ENCODE measurements at regions not wholly inside any gene's neighbourhood (a gene's known extent, or its start where the extent isn't known, plus 50 kb on each side); places are given as distances from the start of the nearest gene placed in this dataset.

DNA sequence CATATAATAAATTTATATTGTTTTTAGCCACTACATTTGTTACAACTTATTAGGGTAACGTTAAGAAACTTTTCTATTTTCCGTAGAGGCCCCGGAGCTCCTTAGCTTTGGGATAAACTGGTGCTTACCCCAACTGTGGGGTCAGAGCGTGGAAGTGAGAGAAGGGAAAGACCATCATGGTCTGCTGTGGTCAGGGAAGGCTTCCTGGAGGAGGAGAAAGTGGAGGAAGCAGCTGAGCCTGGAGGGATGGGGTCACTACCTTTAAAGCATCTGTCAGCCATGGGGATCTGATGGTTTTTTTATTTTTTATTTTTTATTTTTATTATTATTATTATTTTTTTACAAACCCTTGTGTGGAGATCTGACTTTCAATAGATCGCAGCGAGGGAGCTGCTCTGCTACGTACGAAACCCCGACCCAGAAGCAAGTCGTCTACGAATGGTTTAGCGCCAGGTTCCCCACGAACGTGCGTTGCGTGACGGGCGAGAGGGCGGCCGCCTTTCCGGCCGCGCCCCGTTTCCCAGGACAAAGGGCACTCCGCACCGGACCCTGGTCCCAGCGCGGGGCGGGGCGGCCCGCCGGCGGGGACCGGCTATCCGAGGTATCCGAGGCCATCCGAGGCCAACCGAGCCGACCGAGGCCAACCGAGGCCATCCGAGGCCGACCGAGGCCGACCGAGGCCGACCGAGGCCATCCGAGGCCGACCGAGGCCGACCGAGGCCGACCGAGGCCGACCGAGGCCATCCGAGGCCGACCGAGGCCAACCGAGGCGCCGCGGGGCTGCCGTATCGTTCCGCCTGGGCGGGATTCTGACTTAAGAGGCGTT, 1101.2 kb upstream of the TMEM132C start:
- TF ChIP-seq, protein P1, sequence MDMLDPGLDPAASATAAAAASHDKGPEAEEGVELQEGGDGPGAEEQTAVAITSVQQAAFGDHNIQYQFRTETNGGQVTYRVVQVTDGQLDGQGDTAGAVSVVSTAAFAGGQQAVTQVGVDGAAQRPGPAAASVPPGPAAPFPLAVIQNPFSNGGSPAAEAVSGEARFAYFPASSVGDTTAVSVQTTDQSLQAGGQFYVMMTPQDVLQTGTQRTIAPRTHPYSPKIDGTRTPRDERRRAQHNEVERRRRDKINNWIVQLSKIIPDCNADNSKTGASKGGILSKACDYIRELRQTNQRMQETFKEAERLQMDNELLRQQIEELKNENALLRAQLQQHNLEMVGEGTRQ (IDR thresholded peaks at IDR 0.05; ENCODE audit: low read length): no peak
- no peak for TF ChIP-seq CTCF (IDR thresholded peaks at IDR 0.05; ENCODE audit: control extremely low read depth in 1 of 3, insufficient read depth in 1 of 3, low read depth in 1 of 3, low read length in 3 of 3)
- TF ChIP-seq POLR2A (IDR thresholded peaks at IDR 0.05; ENCODE audit: control extremely low read depth in 1 of 2, low read depth in 2 of 2, low read length in 2 of 2): peak in 1 of 2 experiments; percentile 37; a peak in 1 of 3 replicates
- no peak for TF ChIP-seq SIN3A (conservative IDR thresholded peaks at IDR 0.05 in 1 of 2, IDR thresholded peaks at IDR 0.05 in 1 of 2; ENCODE audit: low read depth in 1 of 2, low read length in 2 of 2)
- no peak for TF ChIP-seq YY1 (IDR thresholded peaks at IDR 0.05; ENCODE audit: low read depth, low read length)
- no peak for TF ChIP-seq POLR2AphosphoS5 (IDR thresholded peaks at IDR 0.05; ENCODE audit: low read depth, low read length)
- TF ChIP-seq EZH2 (IDR thresholded peaks at IDR 0.05; ENCODE audit: low read depth, low read length, severe bottlenecking): no peak
- no peak for TF ChIP-seq EP300 (IDR thresholded peaks at IDR 0.05; ENCODE audit: borderline replicate concordance in 1 of 2, low read depth in 2 of 2, low read length in 2 of 2)
- TF ChIP-seq PHF8 (conservative IDR thresholded peaks at IDR 0.05; ENCODE audit: low read depth, low read length): 0 out of 2 replicates have a peak, but pooled peaks have one; percentile 31
- TF ChIP-seq SRF (IDR thresholded peaks at IDR 0.05; ENCODE audit: low read depth, low read length): no peak
- TF ChIP-seq RAD21 (IDR thresholded peaks at IDR 0.05 in 1 of 2, conservative IDR thresholded peaks at IDR 0.05 in 1 of 2; ENCODE audit: low read depth in 2 of 2, low read length in 2 of 2): no peak
- TF ChIP-seq HDAC2 (IDR thresholded peaks at IDR 0.05; ENCODE audit: borderline replicate concordance in 1 of 2, low read depth in 2 of 2, low read length in 2 of 2): no peak
- no peak for TF ChIP-seq JUND (IDR thresholded peaks at IDR 0.05; ENCODE audit: low read length)
- no peak for TF ChIP-seq CREB1 (IDR thresholded peaks at IDR 0.05)
